ENCODE measurements at regions not wholly inside any gene's neighbourhood (a gene's known extent, or its start where the extent isn't known, plus 50 kb on each side); places are given as distances from the start of the nearest gene placed in this dataset.
"Not testable (repeated sequence)": the region's sequence is repeated elsewhere in the genome, so short reads cannot be mapped to it uniquely, and the experiment has no call there.

GRCh38 chr11:45374653-45375059 is 88.5 kb upstream of the SYT13 start:
- Histone ChIP-seq H3K4me1 (replicated peaks in 1 of 2) (no peaks in the 10 kb centered on the region), H3K9me3 (replicated peaks in 1 of 3) (no peaks in the 10 kb centered on the region), H3K27me3 (peaks cover 2% of the 10 kb centered on the region), H3K4me3 (no peak overlapping the region), H3K27ac (no peak overlapping the region), H3K36me3 (replicated peaks in 1 of 2) (no peaks in the 10 kb centered on the region)
- TF ChIP-seq POLR2A (IDR thresholded peaks at IDR 0.05): no peak
- TF ChIP-seq, protein P1, sequence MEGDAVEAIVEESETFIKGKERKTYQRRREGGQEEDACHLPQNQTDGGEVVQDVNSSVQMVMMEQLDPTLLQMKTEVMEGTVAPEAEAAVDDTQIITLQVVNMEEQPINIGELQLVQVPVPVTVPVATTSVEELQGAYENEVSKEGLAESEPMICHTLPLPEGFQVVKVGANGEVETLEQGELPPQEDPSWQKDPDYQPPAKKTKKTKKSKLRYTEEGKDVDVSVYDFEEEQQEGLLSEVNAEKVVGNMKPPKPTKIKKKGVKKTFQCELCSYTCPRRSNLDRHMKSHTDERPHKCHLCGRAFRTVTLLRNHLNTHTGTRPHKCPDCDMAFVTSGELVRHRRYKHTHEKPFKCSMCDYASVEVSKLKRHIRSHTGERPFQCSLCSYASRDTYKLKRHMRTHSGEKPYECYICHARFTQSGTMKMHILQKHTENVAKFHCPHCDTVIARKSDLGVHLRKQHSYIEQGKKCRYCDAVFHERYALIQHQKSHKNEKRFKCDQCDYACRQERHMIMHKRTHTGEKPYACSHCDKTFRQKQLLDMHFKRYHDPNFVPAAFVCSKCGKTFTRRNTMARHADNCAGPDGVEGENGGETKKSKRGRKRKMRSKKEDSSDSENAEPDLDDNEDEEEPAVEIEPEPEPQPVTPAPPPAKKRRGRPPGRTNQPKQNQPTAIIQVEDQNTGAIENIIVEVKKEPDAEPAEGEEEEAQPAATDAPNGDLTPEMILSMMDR (IDR thresholded peaks at IDR 0.05): no peak
- intact Hi-C loops (cut with DNase I): no loop called here
- 65 to 89% (median 75%) methylated on average over 5 of the region's 5 CpGs for WGBS, 4 donors
- DNase-seq: no peak

DNA sequence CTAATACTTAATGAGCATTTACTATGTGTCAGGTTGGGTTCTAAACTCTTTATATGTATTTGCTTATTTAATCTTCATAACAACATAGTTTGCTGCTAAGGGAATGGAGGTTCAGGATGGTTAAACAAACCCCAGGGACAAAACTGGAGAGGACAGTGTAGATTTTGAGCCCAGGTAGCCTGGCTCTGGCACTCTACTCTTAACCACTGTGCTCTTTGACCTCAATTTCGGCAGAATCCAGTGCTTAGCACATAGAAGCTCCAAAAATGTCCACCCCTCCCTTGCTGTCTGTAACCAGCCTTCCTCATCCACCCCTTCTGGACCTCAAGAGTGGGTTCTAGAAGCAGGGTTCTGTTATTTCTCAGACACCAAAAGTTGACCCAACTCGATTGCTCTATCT is 88.0 kb upstream of the SYT13 start:
- intact Hi-C loops (cut with DNase I): no loop called here

DNA sequence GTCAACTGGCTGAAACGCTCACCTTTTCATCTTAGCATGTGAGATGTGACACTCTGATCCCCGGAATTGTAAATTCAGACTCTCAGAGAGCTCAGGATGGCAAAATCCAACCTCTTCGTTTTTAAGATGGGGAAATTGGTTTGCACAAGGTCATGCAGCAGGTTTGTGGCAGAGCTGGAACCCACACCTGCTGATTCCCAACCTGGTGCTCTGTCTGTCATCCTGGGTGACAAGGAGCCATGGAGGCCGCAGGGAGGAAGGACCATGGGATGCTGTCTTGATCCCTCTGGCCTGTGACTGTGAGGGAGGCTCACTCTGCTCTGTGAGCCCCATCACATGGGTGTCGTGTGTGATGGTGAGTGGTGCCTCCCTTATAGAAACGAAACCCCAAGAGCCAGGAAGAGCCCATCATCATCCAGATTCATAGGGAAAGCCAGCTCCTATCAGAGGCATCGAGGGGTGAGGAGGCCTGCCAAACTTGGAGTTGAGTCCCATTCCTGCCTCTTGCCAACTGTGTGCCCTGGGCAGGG is 87.4 kb upstream of the SYT13 start:
- Histone ChIP-seq H3K36me3 (replicated peaks in 1 of 2) (no peaks in the 10 kb centered on the region), H3K27me3 (peaks cover 2% of the 10 kb centered on the region), H3K27ac (no peak overlapping the region), H3K9me3 (replicated peaks in 1 of 3) (no peaks in the 10 kb centered on the region), H3K4me1 (replicated peaks in 1 of 2) (no peaks in the 10 kb centered on the region), H3K4me3 (no peak overlapping the region)
- 68 to 84% (median 83%) methylated on average over 6 to 7 of the region's 7 CpGs for WGBS, 4 donors
- DNase-seq: no peak
- no peak for TF ChIP-seq POLR2A (IDR thresholded peaks at IDR 0.05)
- TF ChIP-seq, protein P1 (IDR thresholded peaks at IDR 0.05): no peak
- intact Hi-C loops (cut with DNase I): loop anchor here in 1 of 2 donors (2.0 kb wide), 1 partner anchor 399 kb away; no protein-coding TSS in a partner anchor

More for the DNA sequence above, 88.0 kb upstream of the SYT13 start:
- 57 to 71% (median 65%) methylated on average over 2 of the region's 2 CpGs for whole genome bisulfite sequencing, 4 donors
- TF ChIP-seq, protein P1 (IDR thresholded peaks at IDR 0.05): no peak
- no peak for TF ChIP-seq POLR2A (IDR thresholded peaks at IDR 0.05)
- H3K4me1 ChIP-seq (replicated peaks in 1 of 2): no peaks in the 10 kb centered on the region
- no peak overlapping the region for H3K27ac ChIP-seq
- peaks cover 2% of the 10 kb centered on the region for H3K27me3 ChIP-seq
- H3K36me3 ChIP-seq (replicated peaks in 1 of 2): no peaks in the 10 kb centered on the region
- H3K9me3 ChIP-seq (replicated peaks in 1 of 3): no peaks in the 10 kb centered on the region
- no peak for DNase-seq
- H3K4me3 ChIP-seq: no peak overlapping the region

GRCh38 chr11:45372414-45372813 is 86.3 kb upstream of the SYT13 start:
- H3K4me1 ChIP-seq (replicated peaks in 1 of 2); H3K9me3 ChIP-seq (replicated peaks in 1 of 3); H3K27ac ChIP-seq; DNase-seq; H3K4me3 ChIP-seq; H3K36me3 ChIP-seq (replicated peaks in 1 of 2); H3K27me3 ChIP-seq: not testable (repeated sequence)
- intact Hi-C loops (cut with DNase I): loop anchor here in 1 of 2 donors (2.0 kb wide), 1 partner anchor 400 kb away; no protein-coding TSS in a partner anchor
- WGBS, 4 donors: 74 to 88% (median 81%) methylated on average over 16 of the region's 16 CpGs
